GM18873 (cell line): ENCODE measurements at regions not wholly inside any gene's neighbourhood (a gene's known extent, or its start where the extent isn't known, plus 50 kb on each side); places are given as distances from the start of the nearest gene placed in this dataset.

Experiments
- ATAC-seq: cut with Tn5 transposase; IDR thresholded peaks from one replicate; pipeline ENCODE4 v1.9.1; 2021; ENCODE audit warnings: mild to moderate bottlenecking, moderate library complexity, moderate number of reproducible peaks; ENCODE audit not compliant: unreplicated experiment, low FRiP score

DNA sequence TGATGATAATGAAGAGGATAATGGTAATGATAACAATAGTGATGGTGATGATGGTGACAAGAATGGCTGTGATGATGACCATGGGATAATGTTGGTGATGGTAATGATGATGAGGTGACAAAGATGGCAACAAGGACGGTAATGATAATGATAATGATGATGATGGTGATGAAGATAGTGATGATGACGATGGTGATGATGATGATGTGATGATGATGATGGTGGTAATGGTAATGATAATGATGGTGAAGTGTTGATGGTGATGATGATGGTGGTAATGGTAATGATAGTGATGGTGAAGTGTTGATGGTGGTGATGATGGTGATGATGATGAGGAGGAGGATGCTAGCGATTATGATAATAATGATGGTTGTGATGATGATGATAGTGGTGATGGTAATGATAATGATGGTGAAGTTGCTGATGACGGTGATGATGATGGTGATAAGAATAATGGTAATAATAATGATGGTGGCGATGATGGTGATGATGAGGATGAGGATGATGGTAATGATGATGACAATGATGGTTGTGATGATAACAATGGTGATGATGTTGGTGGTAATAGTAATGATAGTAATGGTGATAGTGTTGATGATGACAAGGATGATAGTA lies 54.7 kb upstream of the OPCML start:
- no peak for ATAC-seq

DNA sequence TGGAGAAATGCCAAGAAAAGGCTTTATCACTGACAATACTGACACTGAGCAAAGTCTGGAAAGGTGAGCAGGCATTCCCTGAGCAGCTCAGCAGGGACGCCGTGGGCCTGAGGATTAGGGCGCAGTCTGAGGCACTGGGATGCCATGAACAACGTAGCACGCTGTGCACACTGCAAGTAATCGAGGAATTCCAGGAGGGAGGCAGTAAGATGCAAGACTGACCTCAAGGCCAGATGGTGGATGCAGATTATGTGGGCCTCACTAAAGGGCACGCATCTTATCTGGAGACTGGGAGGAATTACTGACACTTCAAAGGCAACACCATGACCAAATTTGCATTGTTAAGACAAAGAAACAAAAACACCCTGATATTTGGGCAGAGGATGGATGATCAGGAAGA lies 50.4 kb upstream of the OPCML start:
- ATAC-seq, result no peak

- ATAC-seq, result no peak
Observed at GRCh38 chr11:133582326-133582725, 50.0 kb upstream of the OPCML start.
